Keratinocyte (primary cell): ENCODE measurements at regions not wholly inside any gene's neighbourhood (a gene's known extent, or its start where the extent isn't known, plus 50 kb on each side); places are given as distances from the start of the nearest gene placed in this dataset.

Source experiments
- EZH2 ChIP-seq: IDR thresholded peaks from one replicate; pipeline ENCODE4 v1.6.1; 2012; ENCODE audit warnings: inconsistent platforms, mild to moderate bottlenecking, low read length, moderate library complexity
- TF ChIP-seq, protein P1 (sequence below), 3 experiments: IDR thresholded peaks in 1 of 3; conservative IDR thresholded peaks in 1 of 3; optimal IDR thresholded peaks in 1 of 3; 2 replicates in 2 of 3; 3 replicates in 1 of 3; pipeline versions ENCODE3 to v1.5.1; 2011; ENCODE audit warnings: low read length in 3 of 3, mild to moderate bottlenecking in 3 of 3, moderate library complexity in 2 of 3, control low read depth in 1 of 3, inconsistent platforms in 1 of 3; ENCODE audit not compliant: insufficient read depth in 2 of 3; ENCODE audit errors: extremely low read depth in 1 of 3

DNA sequence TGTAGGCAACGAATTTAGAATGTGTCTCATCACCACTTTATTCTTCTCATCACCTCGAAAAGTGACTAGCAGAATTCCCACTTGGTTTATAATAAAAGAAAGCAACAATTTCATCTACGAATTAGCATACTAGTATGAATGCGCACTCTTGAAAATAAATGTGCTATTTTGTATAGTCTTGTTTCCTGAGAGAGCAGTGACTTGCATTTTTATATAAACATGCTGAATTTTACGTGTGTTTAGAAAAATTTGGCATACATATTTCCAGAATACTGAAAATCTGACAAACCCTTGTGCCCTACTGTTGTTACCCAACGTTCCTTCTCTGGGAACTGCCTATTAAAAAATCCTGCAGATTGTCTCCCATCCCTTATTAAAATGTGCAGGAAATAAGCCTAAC, 786.8 kb downstream of the TSN start:
- TF ChIP-seq, protein P1, sequence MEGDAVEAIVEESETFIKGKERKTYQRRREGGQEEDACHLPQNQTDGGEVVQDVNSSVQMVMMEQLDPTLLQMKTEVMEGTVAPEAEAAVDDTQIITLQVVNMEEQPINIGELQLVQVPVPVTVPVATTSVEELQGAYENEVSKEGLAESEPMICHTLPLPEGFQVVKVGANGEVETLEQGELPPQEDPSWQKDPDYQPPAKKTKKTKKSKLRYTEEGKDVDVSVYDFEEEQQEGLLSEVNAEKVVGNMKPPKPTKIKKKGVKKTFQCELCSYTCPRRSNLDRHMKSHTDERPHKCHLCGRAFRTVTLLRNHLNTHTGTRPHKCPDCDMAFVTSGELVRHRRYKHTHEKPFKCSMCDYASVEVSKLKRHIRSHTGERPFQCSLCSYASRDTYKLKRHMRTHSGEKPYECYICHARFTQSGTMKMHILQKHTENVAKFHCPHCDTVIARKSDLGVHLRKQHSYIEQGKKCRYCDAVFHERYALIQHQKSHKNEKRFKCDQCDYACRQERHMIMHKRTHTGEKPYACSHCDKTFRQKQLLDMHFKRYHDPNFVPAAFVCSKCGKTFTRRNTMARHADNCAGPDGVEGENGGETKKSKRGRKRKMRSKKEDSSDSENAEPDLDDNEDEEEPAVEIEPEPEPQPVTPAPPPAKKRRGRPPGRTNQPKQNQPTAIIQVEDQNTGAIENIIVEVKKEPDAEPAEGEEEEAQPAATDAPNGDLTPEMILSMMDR (optimal IDR thresholded peaks at IDR 0.05 in 1 of 3, IDR thresholded peaks at IDR 0.05 in 1 of 3, conservative IDR thresholded peaks at IDR 0.05 in 1 of 3; ENCODE audit: extremely low read depth in 1 of 3, insufficient read depth in 2 of 3, low read length in 3 of 3) = no peak
- TF ChIP-seq EZH2 = no peak
